T-helper 22 cell (primary cell): ENCODE measurements at regions not wholly inside any gene's neighbourhood (a gene's known extent, or its start where the extent isn't known, plus 50 kb on each side); places are given as distances from the start of the nearest gene placed in this dataset.

ENCODE experiments used
- DNase-seq: peaks from one replicate; pipeline ENCODE4 v3.0.0-alpha.2; 2020; ENCODE audit warnings: low read depth

- DNase-seq = no peak
These were observed 89.0 kb downstream of the RPL22L1 start for GRCh38 chr3:170780955-170781354.

DNA sequence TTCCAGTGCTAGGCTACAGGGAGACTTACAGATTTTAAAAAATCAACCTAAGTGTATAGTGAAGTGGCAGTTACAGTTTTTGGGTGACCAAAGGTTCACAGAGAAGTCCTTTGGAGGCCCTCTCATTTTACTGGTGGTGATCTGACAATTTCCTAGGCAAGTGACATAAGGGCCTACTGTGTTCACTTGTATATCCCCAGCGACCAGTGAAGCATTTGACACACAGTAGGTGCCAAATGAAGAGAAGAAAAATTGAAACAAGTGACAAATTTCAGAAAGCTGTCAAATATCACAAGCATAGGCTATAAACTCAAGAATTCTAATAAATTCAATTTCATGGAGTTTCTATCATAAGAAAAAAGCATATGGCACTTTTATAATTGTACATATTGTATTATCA is 89.5 kb downstream of the RPL22L1 start:
- no peak for DNase-seq

DNA sequence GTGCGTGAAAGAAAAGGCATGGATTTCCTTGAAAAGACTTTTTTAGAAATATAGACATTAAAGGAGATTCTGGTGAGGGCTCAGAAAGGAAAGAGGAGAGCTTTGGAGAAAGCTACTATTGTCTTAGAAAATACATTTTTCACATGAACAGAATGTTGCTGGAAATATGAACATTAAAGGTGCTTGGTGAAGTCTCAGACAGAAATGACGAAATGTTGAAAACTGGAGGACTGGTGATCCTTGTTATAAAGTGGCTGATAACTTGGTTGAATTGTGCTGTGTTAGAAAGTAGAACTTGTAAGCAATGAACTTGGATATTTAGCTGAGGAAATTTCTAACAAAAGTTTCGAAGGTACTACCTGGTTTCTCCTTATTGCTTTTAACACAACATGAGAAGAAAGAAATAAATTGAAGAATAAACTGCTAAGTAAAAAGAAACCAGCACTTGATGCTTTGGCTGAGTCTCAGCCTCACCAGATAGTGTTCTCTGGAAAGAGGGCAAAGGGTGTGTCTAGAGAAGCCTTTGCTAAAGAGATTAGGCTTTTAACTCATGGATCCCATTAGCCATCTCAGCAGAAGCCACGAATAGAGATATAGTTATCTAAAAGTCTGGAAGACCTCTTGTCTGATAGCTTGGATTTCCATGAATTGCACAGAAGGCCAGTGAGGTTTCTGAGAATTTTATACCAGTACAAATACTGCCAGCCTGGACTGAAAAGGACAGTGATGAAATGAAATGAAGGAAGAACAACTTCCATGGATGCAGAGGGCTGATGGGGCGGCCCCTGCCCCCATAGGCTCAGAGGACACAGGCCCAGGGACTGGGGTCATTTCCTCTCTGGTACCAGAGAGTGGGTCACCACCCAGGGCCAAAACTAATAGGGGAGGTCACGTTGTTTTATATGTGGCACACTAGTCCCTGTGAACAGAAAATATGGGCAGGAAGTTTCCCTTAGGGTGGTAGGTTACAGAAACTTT is 91.5 kb downstream of the RPL22L1 start:
- DNase-seq = no peak

GRCh38 chr3:170777564-170777926 is 92.5 kb downstream of the RPL22L1 start:
- no peak for DNase-seq

DNA sequence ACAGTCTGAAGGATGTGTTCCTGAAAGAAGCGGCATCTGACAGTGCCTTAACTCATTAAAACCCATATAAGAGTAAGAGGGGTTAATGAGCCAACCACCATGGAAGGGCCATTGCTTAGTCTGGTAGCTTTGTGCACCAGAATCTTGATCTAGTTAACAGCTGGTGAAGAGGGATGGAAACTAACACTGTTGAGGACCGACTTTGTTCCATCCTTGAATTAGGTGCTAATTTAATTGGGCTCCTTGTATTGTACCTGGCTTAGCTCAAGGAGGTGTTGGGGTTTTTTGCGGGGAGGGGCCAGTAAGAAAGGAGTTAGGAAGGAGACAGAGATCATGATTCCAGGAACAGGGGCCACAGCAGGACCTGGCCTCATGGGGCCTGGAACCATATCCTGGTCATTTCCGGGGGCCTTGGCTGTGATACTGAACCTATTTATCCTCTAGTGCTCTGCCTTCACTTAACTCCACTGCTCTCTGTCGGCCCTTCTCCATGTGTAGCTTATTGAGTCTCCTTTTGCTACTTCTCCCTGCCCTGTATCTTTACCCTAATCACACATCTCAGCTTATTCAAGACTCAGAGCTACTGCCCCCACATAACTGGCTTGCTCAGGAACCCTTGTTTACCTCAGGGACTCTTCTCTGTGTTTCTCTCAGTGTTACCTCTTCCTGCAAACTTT is 93.0 kb downstream of the RPL22L1 start:
- no peak for DNase-seq

DNA sequence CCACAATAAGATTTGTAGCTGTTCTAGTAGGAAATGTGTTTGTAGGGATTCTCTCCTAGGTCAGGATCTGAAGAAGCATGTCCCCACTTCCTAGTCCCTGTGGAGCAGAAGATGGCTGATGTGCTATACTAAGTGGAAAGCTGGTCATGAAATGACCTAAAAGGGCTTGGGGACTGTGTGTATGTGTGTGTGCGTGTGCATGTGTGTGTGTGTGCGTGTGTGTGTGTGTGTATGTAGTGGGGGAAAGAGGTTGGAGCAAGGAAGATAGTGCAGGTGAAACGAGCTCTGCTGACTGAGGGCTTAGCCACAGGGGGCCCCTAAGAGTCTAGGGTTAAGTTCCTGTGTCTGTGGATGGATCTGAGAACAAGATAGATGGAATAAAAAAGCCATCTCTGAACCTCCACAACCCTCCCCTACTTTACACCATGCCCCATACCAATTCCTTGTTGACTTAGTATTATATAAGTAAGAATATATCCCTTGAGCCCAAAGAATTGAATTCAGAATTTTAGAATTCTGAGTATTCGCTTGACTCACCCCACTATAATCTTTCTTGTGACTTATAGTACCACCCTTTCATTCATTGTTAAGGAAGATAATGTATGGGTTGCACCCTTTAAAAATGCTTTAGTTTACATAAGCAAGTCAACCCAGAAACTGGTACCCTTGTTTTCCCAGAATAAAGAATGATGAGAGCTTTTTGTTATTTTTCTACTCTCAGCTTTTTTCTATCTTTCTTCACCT is 96.1 kb downstream of the RPL22L1 start:
- no peak for DNase-seq

GRCh38 chr3:170772175-170772574 is 97.8 kb downstream of the RPL22L1 start:
- no peak for DNase-seq

DNA sequence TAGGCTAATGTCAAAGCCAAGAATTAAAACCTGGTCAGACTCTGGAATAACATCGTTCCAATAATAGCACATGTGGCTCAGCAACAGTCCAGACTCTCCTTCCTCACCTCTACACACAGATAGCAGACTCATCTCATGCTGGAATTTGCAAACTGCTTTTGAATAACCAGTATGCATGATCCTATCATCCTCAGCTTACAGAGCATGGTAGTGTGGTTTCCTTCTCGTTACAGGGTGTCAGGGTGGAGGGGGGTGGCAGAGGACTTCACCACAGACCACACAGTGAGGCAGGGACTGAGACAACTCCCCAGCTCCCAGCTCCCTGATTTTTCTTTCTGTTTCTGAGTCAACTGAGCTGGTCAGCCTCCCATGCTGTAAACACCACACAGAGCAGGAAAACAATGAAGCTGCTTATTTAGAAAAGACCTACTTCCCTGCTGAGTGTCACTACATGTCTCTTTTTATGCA is 101.6 kb downstream of the RPL22L1 start:
- no peak for DNase-seq

GRCh38 chr3:170767576-170767941 is 102.4 kb downstream of the RPL22L1 start:
- DNase-seq = no peak

- DNase-seq = no peak
These were observed 103.0 kb downstream of the RPL22L1 start for GRCh38 chr3:170766823-170767575.

DNA sequence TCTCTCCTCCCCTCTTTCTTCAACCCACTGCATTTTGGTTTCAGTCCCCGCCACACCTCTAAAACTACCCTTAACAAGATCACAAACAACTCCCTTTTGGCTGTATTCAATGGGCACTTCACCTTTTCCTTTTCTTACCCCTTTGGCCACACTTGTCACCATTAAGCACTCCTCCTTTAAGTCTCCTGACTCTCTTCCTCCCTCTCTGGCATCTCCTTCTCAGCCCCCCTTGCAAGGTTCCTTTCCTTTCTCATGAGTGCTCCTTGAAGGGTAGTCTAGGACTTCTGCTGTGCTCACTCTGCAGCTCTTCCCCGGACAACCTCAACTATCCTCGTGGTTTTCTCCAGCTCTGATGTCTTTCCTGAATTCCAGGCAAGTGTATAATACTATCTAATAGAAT is 103.7 kb downstream of the RPL22L1 start:
- DNase-seq = no peak

- DNase-seq = no peak
These were observed 104.4 kb downstream of the RPL22L1 start for GRCh38 chr3:170765419-170766078.

GRCh38 chr3:170764017-170764416 is 106.0 kb downstream of the RPL22L1 start:
- DNase-seq = no peak

- no peak for DNase-seq
These were observed 107.9 kb downstream of the RPL22L1 start for GRCh38 chr3:170762064-170762463.

- no peak for DNase-seq
These were observed 108.9 kb downstream of the RPL22L1 start for GRCh38 chr3:170761103-170761502.

DNA sequence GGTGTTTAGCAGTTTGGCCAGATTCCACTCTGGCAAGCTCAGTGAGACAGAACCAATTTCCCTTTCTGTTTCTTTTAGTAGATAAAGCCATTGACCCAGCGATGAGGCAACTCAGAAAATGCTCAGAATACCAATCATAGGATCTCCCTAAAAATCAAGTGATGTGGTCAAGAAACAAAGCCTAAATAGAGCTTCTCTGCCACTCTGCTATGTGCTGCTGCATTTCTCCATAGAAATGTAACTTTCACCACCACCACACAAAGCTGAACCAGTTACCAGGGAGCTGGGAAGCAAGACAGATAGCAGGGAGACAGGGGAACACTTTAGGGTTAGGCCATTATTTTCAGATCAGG is 109.8 kb downstream of the RPL22L1 start:
- no peak for DNase-seq

DNA sequence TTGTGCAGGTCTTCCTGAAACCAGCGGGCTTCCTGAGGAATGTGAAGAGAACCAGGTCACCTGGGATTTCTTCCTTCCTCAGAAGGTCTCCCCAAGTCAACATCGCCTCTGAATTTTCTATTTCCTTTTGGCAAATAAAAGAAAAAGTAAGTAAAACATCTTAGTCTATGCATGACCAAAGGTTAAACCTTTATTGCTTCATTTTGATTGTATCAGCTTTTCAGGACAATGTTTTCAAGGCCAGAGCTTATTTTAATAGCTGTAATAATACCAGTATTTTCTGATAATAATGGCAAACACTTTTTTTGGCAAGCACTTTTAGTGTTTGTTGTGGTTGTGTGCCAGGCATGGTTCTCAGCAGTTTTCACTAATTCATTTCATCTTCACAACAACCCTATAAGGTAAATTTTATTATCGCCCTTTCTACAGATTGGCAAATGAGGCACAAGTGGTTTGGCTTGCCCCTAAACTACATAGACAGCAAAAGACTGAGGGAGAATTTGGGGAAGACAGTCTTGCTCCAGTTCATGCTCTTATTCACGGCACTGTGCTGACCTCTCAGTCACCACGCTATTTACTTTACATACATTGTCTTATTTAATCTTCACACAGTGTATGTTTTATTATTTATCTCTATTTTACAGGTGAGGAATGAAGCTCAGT is 110.4 kb downstream of the RPL22L1 start:
- no peak for DNase-seq

GRCh38 chr3:170757038-170757437 is 113.0 kb downstream of the RPL22L1 start:
- DNase-seq = no peak

GRCh38 chr3:170754311-170754693 is 115.7 kb downstream of the RPL22L1 start:
- DNase-seq = no peak

DNA sequence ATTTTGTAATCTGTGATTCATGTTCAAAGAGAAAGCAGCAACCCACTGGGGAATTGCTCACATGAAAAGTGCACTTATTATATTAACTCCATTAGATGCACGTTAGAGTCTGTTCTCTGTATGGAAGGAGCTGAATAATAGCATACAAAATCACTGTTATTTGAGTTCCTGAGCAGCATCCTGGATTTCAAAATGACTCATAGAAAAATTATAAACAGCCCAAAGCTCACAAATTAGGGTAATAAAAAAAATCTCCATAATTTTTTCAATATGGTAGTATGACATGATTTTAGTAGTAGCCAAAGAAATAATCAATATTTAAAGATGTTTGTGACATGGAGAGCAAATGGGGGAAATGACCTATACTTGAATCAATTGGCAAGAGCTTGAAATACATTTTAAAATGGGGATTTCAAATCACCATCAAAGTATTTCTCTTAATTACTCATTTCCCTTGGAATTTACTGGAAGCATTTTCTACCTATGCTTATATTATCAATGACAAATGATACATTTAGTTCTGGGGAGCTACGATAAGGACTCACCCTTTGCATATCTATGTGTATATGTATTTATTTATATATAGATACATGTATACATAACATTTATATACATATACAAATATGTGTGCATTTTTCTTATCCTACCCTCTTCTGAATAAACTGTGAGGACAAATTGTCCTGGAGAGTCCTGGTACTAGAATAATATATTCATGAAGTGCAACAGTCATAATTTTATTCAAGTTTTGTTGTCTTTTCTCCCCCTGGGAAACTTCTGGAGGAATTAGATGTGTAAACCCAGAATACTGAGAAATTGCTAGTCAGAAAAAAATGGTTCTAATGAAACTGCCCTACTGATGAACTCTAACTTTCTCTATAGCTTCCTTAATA is 116.3 kb downstream of the RPL22L1 start:
- no peak for DNase-seq
